Left cardiac atrium (tissue), 4 donors: ENCODE measurements at regions not wholly inside any gene's neighbourhood (a gene's known extent, or its start where the extent isn't known, plus 50 kb on each side); places are given as distances from the start of the nearest gene placed in this dataset.

Experiments used
- ATAC-seq, 2 donors: fragments of 200-7000 bp; cut with Tn5 transposase; one replicate each; pipeline ENCODE4 v1.9.1; 2020; ENCODE audit warnings: mild to moderate bottlenecking in 2 of 2, moderate library complexity in 2 of 2
- DNase-seq: peaks from one replicate; pipeline ENCODE4 v3.0.0-alpha.2; 2020
- intact Hi-C, 2 donors: fragments of 100-400 bp; cut with DNase I; formaldehyde crosslinking; loops; one replicate each; pipeline versions ENCODE4 v1.14.1 to v1.15.1; 2022 to 2023
- donor health status: DM: no; HTN: yes; CAD: no.
- donor health status: DM: no; HTN: yes; CAD: no; lungs with severe emphysema.
- donor health status: DM: yes; HTN: yes; CAD: no.
- donor health status: Dilated cardiomyopathy.

DNA sequence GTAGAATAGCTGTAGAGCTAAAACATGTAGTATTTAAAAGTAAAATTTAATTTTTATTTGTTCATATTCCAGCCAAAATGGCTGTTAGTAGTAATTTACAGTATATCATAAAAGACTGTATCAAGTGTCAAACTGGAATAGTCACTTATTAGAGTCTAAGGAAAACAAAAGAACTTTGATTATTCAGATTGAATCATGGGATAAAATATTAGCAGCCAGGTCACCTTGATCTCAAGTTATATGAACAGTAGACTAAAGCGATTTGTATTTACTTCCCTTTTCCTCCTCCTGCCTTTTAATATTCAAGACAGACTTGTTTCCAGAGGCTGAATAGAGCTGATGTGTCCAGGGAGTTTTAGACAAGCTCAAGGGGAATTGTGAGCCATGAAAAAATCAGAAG, 54.4 kb downstream of the PMAIP1 start:
- DNase-seq (no peak), ATAC-seq (no peak)
- intact Hi-C loops = no loop called here
